HG02870 (cell line): ENCODE measurements at regions not wholly inside any gene's neighbourhood (a gene's known extent, or its start where the extent isn't known, plus 50 kb on each side); places are given as distances from the start of the nearest gene placed in this dataset.

Experiments
- ATAC-seq: cut with Tn5 transposase; IDR thresholded peaks from one replicate; pipeline ENCODE4 v1.9.1; 2021; ENCODE audit warnings: mild to moderate bottlenecking, moderate library complexity; ENCODE audit not compliant: unreplicated experiment

DNA sequence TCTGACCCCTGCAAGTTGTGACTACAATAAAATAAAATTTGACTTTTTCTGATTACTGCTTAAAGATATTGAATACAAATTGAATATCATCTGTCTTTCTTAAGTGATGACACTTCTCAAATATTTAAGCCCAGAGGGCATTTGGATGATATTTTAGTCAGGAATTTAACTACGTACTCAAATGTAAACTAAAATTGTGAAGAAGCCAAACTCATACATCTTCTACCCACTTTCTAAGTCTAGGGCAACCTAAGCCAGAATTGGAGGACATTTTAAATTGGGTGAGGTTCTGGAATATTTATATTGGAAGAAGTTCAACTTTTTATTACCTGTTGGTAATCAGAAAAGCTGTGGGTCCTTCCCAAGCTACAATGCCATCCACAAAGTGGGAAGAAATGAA lies 149.1 kb upstream of the WDR11 start:
- ATAC-seq: no peak

DNA sequence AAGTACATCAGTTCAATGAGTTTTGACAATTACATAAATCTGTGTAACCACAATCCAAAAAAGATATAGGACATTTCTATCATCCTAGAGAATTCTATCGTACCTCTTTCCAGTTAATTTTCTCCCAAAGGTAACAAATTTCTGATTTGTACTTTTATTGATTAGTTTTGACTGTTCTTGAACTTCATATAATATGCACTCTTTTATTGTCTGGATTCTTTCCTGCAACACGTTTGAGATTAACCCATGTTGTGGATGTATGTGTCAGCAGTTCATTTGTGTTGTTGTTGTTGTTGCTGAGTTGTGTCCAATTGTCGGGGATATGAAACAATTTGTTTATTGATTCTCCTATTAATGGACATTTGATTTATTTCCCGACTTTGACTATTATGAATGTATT lies 145.9 kb upstream of the WDR11 start:
- no peak for ATAC-seq

DNA sequence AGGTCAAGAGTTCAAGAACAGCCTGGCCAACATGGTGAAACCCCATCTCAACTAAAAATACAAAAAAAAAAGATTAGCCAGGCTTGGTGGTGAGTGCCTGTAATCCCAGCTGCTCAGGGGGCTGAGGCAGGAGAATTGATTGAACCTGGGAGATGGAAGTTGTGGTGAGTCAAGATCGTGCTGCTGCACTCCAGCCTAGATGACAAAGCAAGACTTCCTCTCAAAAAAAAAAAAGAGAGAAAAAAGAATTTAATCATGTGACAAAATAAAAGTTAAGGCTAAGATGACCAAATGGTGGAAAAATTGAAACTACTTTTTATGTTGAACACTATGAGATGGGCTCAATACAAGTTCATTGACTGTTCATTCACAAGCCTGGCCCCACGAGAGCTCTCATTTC lies 141.1 kb upstream of the WDR11 start:
- ATAC-seq: no peak

DNA sequence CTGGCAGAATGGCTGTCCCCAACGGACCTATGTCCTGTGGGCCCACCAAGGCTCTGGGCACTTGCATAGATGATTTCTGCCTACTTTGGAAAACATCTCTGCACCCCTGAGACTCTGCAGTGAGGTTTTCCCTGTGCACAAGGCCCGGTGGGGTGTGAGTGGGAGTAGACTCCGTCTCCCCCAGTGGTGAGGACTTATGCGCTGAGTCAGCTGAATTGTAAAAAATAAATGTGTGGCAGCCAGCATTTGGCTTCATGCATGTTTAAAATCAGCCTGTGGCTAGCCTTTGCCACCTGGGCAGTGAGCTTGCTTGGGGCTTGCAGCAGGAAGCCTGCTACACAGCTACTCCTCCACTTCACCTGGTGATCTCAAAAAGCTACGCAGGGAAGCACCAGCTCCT lies 139.3 kb upstream of the WDR11 start:
- no peak for ATAC-seq

DNA sequence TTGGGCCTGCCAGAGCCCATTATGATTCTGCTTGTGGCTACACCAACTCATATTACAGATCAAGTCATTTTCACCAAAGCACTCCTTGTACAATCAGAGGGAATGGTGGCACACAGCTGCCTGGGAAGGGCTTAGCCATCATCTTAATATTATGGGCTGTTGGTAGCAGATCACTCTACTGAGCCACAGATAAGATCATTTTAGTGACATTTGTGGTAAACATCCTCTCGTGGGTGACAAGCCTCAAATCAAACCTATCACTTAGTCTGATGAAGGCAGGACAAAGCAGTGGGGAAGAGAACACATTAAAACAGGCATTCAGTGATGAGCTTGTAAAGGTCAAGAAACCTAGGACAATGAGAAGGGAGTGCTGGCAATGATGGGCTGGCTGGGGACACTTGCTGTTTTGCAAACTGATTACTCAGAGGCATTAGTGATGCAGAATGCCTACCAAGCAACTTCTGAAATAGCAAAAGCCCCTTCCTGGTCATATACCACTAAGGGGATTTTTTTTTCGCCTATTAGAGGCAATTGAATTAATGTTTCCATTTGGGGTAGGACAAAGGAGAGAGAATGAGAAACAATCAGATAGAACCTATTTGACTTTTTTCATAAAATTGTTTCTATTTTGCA lies 137.5 kb upstream of the WDR11 start:
- no peak for ATAC-seq

DNA sequence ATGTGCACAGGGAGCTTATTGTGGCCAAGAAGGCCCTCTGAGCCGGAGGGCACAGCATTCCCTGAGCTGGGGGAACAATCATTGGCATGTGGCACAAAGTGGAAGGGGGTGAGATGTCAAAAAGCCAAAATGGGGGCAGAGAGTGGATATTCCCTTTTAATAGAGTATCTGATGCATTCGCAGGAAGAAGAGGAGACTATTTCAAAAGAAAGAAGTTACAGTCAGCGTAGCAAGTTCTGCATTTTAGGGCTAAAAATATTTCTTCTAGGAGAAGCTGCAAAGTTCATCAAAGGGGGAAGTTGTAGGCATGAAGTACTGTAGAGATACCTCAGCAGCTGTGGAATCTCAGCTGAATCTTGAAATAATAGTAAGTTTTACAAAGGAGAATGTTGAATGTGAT lies 136.0 kb upstream of the WDR11 start:
- no peak for ATAC-seq

DNA sequence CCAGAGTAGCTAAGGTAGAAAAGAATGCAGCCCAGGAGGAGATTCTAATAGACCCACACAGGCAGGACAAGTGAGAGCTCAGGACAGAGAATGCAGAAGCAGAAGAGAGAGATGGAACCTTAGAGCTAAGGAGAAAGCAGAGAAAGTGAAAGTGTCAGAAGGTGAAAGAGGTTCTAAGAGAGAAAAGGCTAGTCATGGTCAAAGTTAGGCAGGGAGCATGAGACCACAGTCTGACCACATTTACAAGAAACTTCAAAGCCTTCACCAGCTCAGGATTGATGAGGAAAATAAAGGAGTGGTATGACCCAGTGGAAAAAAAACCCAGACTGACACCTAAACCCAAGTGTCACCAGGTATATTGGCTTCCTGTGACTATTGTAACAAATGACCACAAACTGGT lies 131.8 kb upstream of the WDR11 start:
- ATAC-seq: peak; percentile 55

DNA sequence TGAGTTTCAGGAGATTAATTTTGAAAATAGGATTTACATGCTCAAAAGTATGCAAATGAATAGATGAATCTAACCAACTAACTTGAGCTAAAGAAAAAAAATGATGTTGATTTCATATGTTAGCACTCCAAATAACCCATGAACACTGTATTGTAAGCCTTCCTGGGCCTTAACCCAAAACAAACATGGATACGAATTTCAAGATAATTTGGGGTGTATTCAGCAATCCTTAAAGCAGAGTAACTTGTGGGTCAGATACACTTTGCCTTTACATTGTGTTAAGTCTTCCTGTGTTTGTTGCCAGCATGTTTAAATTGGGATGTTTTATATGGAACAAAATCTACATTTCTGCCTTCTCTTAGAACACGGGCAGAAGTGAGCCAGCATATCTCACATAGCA lies 124.2 kb upstream of the WDR11 start:
- no peak for ATAC-seq

DNA sequence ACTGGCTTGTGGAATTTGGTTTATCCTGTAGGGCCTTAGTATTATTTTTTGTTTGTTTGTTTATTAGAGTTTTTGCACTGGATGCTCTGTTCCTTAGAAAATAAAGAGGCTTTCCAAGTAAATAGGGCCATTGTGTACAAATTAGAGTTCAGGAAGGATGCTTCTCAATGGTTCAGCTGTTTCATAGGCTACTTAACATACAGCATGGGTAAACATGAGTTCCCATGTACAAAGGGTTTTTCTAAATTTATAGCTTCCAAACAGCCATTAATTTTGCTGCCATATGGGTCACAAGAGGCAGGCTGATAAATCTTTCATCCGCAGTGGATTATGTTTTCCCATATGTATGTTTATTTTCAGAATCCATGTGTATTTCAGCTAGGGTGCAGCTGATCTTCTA lies 121.6 kb upstream of the WDR11 start:
- ATAC-seq: no peak

DNA sequence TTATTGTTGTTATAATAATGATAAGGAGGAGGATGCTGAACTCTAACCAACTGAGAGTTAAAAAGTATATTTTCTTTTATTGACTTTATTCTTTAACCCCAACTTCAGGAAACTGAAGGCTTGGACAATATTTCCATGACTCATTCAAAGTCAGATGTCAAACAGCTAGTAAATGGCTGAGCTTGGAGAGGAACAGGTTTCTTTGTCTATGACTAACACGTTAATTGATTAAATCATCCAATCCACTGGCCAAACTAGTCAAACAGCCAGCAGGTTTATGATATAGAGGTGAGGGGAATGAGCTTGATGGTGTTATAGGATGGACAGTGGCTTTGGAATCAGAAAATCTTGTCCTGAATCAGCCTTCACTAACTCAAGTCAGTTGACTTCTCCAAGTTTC lies 119.1 kb upstream of the WDR11 start:
- no peak for ATAC-seq

DNA sequence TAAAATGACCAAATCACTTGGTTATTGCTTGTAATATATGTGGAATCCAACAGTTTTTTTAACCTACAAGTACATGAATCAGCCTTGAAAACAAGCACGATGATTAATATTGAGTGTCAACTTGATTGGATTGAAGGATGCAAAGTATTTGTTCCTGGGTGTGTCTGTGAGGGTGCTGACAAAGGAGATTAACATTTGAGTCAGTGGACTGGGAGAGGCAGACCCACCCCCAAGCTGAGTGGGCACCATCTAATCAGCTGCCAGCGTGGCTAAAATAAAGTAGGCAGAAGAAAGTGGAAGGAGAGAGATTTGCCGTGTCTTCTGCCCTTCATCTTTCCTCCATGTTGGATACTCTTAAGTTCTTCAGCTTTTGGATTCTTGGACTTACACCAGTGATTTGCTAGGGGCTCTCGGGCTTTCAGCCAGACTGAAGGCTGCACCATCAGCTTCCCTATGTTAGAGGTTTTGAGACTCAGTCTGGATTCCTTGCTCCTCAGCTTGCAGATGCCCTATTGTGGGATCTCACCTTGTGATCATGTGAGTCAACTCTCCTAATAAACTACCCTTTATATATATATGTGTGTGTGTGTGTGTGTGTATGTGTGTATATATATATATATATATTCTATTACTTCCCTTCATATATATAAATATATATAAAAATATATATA lies 118.4 kb upstream of the WDR11 start:
- ATAC-seq: no peak

DNA sequence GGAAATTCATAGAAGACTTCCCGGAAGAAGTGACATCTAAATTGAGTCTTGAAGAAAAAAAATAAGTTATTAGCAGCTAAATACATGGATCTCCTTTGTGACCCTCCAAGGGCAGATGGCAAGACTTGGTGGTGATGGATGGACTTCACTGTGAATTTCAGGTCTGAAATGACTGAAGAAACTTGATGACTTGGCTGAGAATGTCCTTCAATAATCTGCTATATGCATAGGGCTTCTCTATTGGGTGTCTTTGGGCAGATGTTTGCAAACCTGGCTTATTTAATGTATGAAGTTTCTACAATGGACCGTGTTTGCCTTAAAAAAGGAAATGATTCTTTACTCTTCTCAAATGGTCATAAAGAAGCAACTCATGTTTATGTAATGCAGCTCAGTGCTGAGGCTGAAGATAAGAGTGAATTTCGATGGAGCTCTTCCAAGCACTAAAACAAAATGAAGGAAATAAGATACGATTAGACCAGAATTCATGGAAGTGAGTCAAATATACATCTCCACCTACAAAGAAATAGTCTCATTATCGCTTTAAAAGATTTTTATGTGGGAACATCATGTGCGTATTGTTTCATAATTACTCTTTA lies 116.6 kb upstream of the WDR11 start:
- ATAC-seq: no peak

DNA sequence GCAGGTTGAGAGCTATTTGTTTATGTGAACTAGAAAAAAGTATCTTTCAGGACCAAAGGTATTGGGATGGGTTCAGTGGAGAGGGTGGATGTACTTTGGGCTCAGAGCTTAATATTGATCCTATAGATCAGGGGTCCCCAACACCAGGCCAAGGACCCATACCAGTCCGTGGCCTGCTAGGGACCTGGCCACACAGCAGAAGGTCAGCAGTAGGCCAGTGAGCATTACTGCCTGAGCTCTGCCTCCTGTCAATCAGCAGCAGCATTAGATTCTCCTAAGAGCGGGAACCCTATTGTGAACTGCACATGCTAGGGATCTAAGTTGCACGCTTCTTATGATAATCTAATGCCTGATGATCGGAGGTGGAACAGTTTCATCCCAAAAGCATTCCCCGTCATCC lies 115.8 kb upstream of the WDR11 start:
- ATAC-seq: no peak

DNA sequence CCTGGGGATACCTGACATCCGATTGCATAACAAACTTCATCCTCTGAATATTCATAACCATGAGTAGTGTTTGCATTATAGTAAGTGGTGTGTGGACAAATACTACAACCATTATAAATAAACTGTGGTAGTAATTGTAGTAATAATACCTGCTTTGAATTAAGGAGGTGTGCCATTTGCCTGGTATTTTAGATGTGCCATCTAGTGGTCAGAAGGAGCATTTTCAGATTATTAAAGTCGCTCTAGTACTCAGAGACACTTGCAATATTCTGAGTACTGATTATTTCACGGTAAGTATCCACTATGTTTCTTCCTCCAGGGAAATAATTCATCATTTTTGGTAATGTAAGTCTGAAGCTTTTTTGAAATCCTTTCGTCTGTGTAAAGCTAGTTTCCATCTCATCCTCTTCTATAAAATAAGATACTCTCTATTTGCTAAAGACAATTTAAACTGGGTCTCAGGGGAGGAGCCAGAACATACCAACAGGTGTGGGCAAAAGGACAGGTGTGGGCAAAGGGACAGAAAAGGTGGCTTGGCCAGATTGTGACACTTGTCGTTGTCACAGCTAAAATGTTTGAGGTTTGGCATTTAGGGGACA lies 115.3 kb upstream of the WDR11 start:
- peak; percentile 57 for ATAC-seq

DNA sequence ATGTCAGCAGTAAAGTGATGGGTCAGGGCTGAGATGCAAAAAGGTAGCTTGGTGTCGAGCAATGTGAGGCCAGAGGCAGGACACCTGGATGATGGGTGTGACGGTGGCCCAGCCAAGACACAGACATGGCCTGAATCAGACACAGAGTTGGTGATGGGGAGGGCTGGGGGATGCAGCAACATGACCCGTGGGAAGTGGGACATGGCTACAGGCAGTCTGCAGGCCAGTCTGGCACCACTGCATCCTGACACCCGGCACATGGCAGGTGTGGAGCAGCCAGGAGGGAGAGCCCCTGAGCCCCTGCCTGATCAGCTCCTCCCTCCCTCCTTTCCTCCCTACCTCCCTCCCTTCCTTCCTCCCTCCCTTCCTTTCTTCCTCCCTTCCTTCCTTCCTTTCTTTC lies 114.8 kb upstream of the WDR11 start:
- ATAC-seq: no peak

DNA sequence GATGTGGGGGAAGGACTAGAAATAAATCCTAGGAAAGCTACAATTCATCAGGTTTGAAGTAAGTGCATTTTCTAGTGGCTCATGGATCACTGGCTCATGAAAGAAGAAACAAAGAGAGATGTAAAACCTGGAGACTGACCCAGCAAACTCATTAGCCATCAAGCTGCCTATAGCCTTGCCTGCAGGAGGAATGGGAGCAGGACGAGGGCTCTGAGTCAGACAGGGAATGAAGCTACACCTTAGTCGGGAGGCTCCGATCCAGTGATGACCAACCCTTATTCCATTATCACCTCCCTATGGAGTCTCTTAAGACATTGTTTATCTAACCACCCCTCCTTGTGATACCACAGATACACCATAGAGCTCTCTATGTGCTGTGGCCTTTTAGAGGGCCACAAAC lies 112.5 kb upstream of the WDR11 start:
- no peak for ATAC-seq

DNA sequence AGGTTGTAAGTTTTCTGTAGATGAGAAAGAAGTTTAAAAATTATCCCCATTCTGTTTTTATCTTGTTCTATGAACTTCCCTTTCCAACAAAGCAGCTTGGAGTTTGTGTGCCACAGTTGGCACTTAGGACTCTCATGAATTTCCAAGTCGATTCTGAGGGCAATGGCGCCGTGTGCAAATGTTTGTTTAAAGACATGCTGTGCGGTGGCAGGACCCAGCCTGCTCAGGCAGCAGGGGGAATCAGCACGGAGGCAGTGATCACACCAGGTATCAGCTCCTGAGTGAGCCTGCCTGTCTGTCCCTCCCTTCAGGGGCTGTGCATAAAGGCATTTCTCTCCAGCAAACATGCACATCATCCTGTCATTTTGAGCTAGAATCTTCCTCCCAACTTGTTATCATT lies 109.8 kb upstream of the WDR11 start:
- no peak for ATAC-seq

DNA sequence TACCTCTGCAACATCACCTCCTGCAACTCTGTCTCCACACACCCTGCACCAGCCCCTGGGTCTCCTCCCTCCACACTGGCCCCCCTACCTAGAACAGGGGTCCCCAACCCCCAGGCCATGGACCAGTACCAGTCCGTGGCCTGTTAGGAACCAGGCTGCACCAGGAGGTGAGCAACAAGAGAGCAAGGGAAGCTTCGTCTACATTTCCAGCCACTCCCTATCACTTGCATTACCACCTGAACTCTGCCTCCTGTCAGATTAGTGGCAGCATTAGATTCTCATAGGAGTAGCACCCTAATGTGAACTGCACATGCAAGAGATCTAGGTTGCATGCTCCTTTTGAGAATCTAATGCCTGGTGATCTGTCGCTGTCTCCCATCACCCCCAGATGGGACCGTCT lies 108.8 kb upstream of the WDR11 start:
- no peak for ATAC-seq

DNA sequence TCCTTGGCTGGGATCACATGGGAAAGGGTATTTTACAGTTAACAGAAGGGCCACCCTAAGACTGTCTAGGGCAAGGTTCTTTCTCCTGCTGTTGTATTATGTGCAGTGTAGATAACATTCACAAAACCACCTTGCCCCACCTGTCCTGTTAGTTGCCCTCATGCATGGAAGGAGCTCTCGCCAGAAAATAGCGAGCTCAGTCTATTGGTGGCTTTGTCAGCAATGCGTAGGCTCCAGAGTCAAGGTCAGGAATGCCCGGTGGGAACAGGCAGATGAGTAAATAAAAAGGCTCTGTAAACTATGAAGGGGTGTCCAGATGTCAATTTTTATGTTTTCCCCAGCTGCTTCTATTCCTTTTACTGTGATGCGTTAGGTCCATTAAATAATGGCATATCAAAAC lies 107.1 kb upstream of the WDR11 start:
- ATAC-seq: no peak

DNA sequence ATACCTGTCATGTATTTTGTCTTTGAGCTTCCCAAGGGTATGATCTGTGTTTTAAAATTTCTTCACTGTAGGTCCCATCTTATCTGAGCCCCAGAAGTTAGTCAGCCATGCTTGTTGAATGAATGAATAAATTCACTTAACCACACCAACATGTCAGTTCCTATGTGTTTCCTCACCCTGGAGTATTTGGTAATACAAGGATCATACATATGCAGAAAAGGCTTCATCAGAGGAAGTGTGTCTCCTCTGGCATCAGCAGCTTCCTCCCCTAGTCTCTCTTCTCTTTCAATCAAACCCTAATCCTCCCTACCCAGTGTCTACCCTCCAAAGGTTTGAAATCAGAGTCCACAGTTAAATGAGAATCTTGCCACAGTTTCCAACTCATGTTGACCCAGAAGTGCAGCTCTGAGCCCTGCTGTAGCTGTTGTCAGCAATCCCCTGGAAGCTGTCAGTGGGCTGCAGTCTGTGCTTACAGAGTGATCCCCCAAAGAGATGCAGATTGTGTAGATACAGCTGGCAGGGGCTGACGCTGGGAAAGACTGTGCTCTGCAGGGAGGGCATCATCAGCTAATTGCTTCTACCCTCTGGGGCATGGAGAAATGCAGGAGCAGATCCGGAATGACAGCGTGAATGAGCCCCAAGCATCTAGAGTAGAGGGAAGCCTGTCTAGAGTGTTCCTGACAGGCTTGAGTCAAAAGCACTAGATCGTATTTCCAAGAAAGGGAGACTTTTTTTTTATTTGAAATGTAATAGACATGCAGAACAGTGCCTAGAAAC lies 105.0 kb upstream of the WDR11 start:
- ATAC-seq: no peak

DNA sequence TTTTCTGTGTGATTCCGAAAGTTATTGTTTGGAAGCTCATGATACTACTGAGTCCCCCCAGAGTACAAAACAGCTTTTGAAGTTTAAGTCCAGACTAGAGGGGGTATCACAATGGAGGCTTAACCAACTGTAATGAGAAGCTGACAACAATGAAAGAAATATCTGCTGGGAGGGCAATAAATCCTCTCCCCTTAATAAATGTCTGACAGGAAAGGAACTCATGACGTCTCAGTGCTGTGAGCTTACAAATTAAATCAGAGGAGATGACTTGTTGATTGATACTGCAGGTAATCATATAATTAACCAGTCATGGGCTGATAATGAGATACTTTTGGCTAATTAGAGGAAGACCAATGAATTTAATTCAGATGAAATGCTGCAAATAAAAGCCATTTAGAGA lies 102.6 kb upstream of the WDR11 start:
- no peak for ATAC-seq

DNA sequence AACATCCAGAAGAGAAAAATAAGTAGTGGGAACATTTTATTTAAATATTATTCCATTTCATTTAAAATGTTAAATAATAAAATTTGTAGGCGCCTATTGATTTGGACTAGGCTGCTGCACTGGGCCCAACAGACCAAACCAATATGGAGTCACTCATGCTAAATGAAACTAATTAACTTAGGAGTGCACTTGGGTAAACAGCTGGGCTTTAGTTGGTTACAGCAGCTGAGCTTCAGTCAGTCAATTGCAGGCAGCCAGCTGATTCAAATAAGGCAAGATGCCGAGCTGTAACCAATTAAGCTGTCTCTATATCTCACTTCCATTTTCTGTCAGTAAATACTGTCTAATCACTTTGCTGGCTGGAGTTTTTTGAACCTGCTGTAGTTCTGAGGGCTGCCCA lies 102.1 kb upstream of the WDR11 start:
- ATAC-seq: no peak
